Activated CD8-positive, alpha-beta memory T cell treated with anti-CD3 and anti-CD28 coated beads for 48 hours (primary cell): ENCODE measurements at regions not wholly inside any gene's neighbourhood (a gene's known extent, or its start where the extent isn't known, plus 50 kb on each side); places are given as distances from the start of the nearest gene placed in this dataset.

Experiments used
- DNase-seq, 3 experiments: peaks; one replicate each; pipeline ENCODE4 v3.0.0-alpha.2; 2020; ENCODE audit warnings: low read depth in 2 of 3, low spot score in 2 of 3

GRCh38 chr11:86726770-86727504 is 54.5 kb upstream of the ME3 start:
- no peak for DNase-seq

- no peak for DNase-seq
These were observed 53.8 kb upstream of the ME3 start for GRCh38 chr11:86726118-86726753.

- no peak for DNase-seq
These were observed 51.7 kb upstream of the ME3 start for GRCh38 chr11:86724137-86724536.

DNA sequence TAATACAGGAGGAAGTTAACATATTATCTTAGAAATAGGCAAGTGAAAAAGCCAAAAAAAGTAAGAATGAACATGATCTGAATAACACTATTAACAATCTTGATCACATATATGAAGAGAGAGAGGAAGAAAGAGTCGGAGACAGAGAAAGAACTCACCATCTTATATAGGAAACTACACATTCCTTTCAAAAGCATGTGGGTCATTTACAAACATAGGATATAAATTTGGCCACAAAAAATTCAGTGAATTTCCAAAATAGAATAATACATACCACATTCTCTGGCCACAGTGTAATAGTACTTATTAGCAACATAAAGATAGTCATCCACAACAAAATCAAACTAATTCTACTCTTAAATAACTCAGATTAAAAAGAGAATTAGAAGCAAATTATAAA is 50.9 kb upstream of the ME3 start:
- no peak for DNase-seq

- no peak for DNase-seq
These were observed 50.3 kb upstream of the ME3 start for GRCh38 chr11:86722748-86723147.
